Endothelial cell of umbilical vein (primary cell): ENCODE measurements at regions not wholly inside any gene's neighbourhood (a gene's known extent, or its start where the extent isn't known, plus 50 kb on each side); places are given as distances from the start of the nearest gene placed in this dataset.

Experiments used
- BruUV-seq: library from RNA; stranded (reverse); fragments of 400-500 nt; replicated peaks from 2 replicates; lab custom pipeline; 2021; lab: Mats Ljungman, UMichigan
- CTCF ChIA-PET: fragments of 300-600, 350-600 bp; sonication (Branson Sonifier 250); formaldehyde crosslinking; loops from one replicate; lab custom pipeline; 2021; ENCODE audit warnings: antibody characterized with exemption, inconsistent platforms; lab: Charles Lee
- POLR2A ChIA-PET: fragments of 300-600, 350-600 bp; sonication (Branson Sonifier 250); formaldehyde crosslinking; loops from one replicate; lab custom pipeline; 2021; ENCODE audit warnings: antibody characterized with exemption, inconsistent platforms; lab: Charles Lee
- DNase-seq: peaks from one replicate; pipeline ENCODE4 v3.0.0-alpha.2; 2011; ENCODE audit warnings: low read depth, low spot score
- FAIRE-seq: peaks from 2 replicates; lab custom pipeline; 2011; peaks lifted over from hg19 to GRCh38; lab: Jason Lieb, UNC
- H2AFZ ChIP-seq: 2 replicates; pipeline ENCODE4 v1.6.0; 2012; ENCODE audit warnings: low read depth, low read length, control low read depth, inconsistent platforms
- H3K27ac ChIP-seq: 2 replicates; pipeline ENCODE4 v1.5.1; 2011; ENCODE audit warnings: low read depth, mild to moderate bottlenecking, control low read depth, low read length, moderate library complexity; ENCODE audit not compliant: insufficient read depth
- H3K27me3 ChIP-seq, 2 experiments: 2 replicates each; pipeline versions ENCODE4 v1.6.0 to v1.6.1; 2011; ENCODE audit warnings: low read length in 2 of 2, mixed read lengths in 1 of 2; ENCODE audit not compliant: control insufficient read depth in 2 of 2, insufficient read depth in 2 of 2
- H3K36me3 ChIP-seq, 2 experiments: 2 replicates in 1 of 2; 3 replicates in 1 of 2; pipeline ENCODE4 v1.5.1; 2011; ENCODE audit warnings: low read length in 2 of 2, mild to moderate bottlenecking in 1 of 2, moderate library complexity in 1 of 2; ENCODE audit not compliant: control insufficient read depth in 2 of 2, insufficient read depth in 2 of 2; ENCODE audit errors: extremely low read depth in 1 of 2
- H3K4me1 ChIP-seq: 3 replicates; pipeline ENCODE4 v1.5.1; 2011; ENCODE audit warnings: mild to moderate bottlenecking, low read length; ENCODE audit not compliant: control insufficient read depth, insufficient read depth; ENCODE audit errors: extremely low read depth
- H3K4me2 ChIP-seq: 2 replicates; pipeline ENCODE4 v1.6.1; 2011; ENCODE audit warnings: low read length, control low read depth, mixed read lengths; ENCODE audit not compliant: insufficient read depth
- H3K4me3 ChIP-seq, 3 experiments: fragments of 200-600 bp in 1 of 3; sonication (generic), shearing (Covaris generic) in 1 of 3; replicated peaks in 1 of 3; 2 replicates each; pipeline ENCODE4 v1.5.1; 2011 to 2016; ENCODE audit warnings: control low read depth in 3 of 3, low read length in 3 of 3, mild to moderate bottlenecking in 2 of 3, inconsistent platforms in 1 of 3, low read depth in 1 of 3, moderate library complexity in 1 of 3; ENCODE audit not compliant: insufficient read depth in 1 of 3
- H3K79me2 ChIP-seq: 2 replicates; pipeline ENCODE4 v1.6.0; 2012; ENCODE audit warnings: low read length, inconsistent platforms; ENCODE audit not compliant: control insufficient read depth, insufficient read depth
- H3K9ac ChIP-seq: replicated peaks from 2 replicates; pipeline ENCODE3; 2011; ENCODE audit warnings: low read length, control low read depth; ENCODE audit not compliant: insufficient read depth; ENCODE audit errors: extremely low read depth
- H3K9me1 ChIP-seq: replicated peaks from 3 replicates; pipeline ENCODE4 v1.6.0; 2011; ENCODE audit warnings: mild to moderate bottlenecking, low read length; ENCODE audit not compliant: control insufficient read depth, insufficient read depth; ENCODE audit errors: extremely low read depth
- H3K9me3 ChIP-seq: replicated peaks from 2 replicates; pipeline ENCODE4 v1.5.1; 2012; ENCODE audit warnings: low read length, inconsistent platforms; ENCODE audit not compliant: control insufficient read depth, insufficient read depth
- H4K20me1 ChIP-seq: replicated peaks from 2 replicates; pipeline ENCODE3; 2011; ENCODE audit warnings: mild to moderate bottlenecking, low read length; ENCODE audit not compliant: control insufficient read depth, insufficient read depth; ENCODE audit errors: extremely low read depth
- CTCF ChIP-seq, 2 donors: IDR thresholded peaks; 1 replicate in 1 of 2; 2 replicates in 1 of 2; pipeline ENCODE4 v1.5.1; 2011; ENCODE audit warnings: low read length in 2 of 2, mild to moderate bottlenecking in 2 of 2, moderate library complexity in 2 of 2, control low read depth in 1 of 2, inconsistent platforms in 1 of 2, low read depth in 1 of 2; ENCODE audit not compliant: insufficient read depth in 1 of 2; ENCODE audit errors: extremely low read depth in 1 of 2
- EZH2 ChIP-seq: IDR thresholded peaks from 2 replicates; pipeline ENCODE4 v1.6.1; 2012; ENCODE audit warnings: borderline replicate concordance, low read depth, mild to moderate bottlenecking, moderate library complexity, low read length, inconsistent platforms; ENCODE audit not compliant: severe bottlenecking
- FOS ChIP-seq: IDR thresholded peaks from 2 replicates; pipeline ENCODE4 v1.6.1; 2011; ENCODE audit warnings: mild to moderate bottlenecking, low read length, moderate library complexity, borderline replicate concordance; ENCODE audit not compliant: insufficient read depth
- GATA2 ChIP-seq: IDR thresholded peaks from 2 replicates; pipeline ENCODE4 v1.7.0; 2011; ENCODE audit warnings: low read depth, mild to moderate bottlenecking, moderate library complexity, mixed read lengths, low read length; ENCODE audit not compliant: insufficient read length, insufficient read depth
- JUN ChIP-seq: IDR thresholded peaks from 2 replicates; pipeline ENCODE4 v1.6.1; 2011; ENCODE audit warnings: borderline replicate concordance, low read depth; ENCODE audit not compliant: insufficient read length, insufficient read depth
- MAX ChIP-seq: IDR thresholded peaks from 2 replicates; pipeline ENCODE4 v1.6.1; 2011; ENCODE audit not compliant: insufficient read depth, insufficient read length
- MYC ChIP-seq: IDR thresholded peaks from one replicate; pipeline ENCODE4 v1.6.1; 2011; ENCODE audit warnings: mild to moderate bottlenecking, low read depth, low read length
- POLR2A ChIP-seq: IDR thresholded peaks from 2 replicates; pipeline ENCODE4 v1.6.1; 2012; ENCODE audit warnings: low read depth, mild to moderate bottlenecking, control low read depth, low read length
- POLR2AphosphoS5 ChIP-seq: IDR thresholded peaks from 2 replicates; pipeline ENCODE4 v1.6.1; 2012; ENCODE audit warnings: low read depth, mild to moderate bottlenecking, control low read depth, low read length, moderate library complexity; ENCODE audit not compliant: insufficient read depth
- dilution Hi-C: fragments of 300-500 bp; cut with MboI; formaldehyde crosslinking; loops from one replicate; pipeline ENCODE4 v1.15.0; 2019; ENCODE audit warnings: low sequenced_read_pairs; ENCODE audit not compliant: extremely low pct_ligation_motif_present
- intact Hi-C: fragments of 100-400 bp; cut with micrococcal nuclease; formaldehyde crosslinking; loops from one replicate; pipeline ENCODE4 v1.10.0; 2022

- Histone ChIP-seq H3K27me3 (no peaks in the 10 kb centered on the region), H3K9ac (no peak overlapping the region), H3K27ac (no peak overlapping the region), H3K79me2 (no peaks in the 10 kb centered on the region), H4K20me1 (no peaks in the 10 kb centered on the region), H3K36me3 (no peaks in the 10 kb centered on the region), H2AFZ (no peak overlapping the region), H3K9me1 (no peaks in the 10 kb centered on the region), H3K9me3 (peaks cover 6% of the 10 kb centered on the region), H3K4me1 (no peaks in the 10 kb centered on the region), H3K4me3 (no peak overlapping the region), H3K4me2 (no peak overlapping the region)
- CTCF ChIA-PET: no interaction called here
- DNase-seq (no peak), FAIRE-seq (no peak)
- TF ChIP-seq CTCF (IDR thresholded peaks at IDR 0.05; ENCODE audit: extremely low read depth in 1 of 2, insufficient read depth in 1 of 2, low read depth in 1 of 2, low read length in 2 of 2) (no peak), MYC (no peak), POLR2AphosphoS5 (no peak), FOS (no peak), JUN (no peak), EZH2 (no peak), MAX (no peak), GATA2 (no peak), POLR2A (no peak)
- intact Hi-C loops: no loop called here
- dilution Hi-C loops: no loop called here
- POLR2A ChIA-PET: no interaction called here
- no TSS peak for BruUV-seq
These were observed 1280.4 kb downstream of the TBC1D22A start for GRCh38 chr22:48042621-48043395.
